ENCODE measurements at regions not wholly inside any gene's neighbourhood (a gene's known extent, or its start where the extent isn't known, plus 50 kb on each side); places are given as distances from the start of the nearest gene placed in this dataset.

DNA sequence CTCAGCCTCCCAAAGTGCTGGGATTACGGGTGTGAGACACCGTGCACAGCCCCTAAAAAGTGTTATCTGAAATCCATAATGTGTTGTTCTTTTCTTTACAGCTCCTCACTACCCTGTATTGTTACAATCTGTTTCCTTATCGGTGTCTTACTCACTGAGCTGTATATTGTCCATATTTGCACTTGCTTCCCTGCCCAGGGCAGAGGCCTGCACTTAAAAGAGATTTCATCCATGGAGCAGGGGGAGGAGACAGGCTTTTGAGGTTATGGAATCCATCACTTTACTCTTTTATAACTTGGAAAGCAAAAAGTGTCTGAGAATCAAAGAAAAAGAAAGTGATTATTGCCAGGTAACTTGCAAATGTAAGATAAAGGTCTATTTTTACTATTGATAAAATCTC, 251.0 kb downstream of the DIO2 start:
- TF ChIP-seq, protein P1, sequence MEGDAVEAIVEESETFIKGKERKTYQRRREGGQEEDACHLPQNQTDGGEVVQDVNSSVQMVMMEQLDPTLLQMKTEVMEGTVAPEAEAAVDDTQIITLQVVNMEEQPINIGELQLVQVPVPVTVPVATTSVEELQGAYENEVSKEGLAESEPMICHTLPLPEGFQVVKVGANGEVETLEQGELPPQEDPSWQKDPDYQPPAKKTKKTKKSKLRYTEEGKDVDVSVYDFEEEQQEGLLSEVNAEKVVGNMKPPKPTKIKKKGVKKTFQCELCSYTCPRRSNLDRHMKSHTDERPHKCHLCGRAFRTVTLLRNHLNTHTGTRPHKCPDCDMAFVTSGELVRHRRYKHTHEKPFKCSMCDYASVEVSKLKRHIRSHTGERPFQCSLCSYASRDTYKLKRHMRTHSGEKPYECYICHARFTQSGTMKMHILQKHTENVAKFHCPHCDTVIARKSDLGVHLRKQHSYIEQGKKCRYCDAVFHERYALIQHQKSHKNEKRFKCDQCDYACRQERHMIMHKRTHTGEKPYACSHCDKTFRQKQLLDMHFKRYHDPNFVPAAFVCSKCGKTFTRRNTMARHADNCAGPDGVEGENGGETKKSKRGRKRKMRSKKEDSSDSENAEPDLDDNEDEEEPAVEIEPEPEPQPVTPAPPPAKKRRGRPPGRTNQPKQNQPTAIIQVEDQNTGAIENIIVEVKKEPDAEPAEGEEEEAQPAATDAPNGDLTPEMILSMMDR (IDR thresholded peaks at IDR 0.05) = no peak
- no peak for TF ChIP-seq POLR2A (IDR thresholded peaks at IDR 0.05)

All from testis (tissue), 2 donors.